Caco-2 (cell line): ENCODE measurements at regions not wholly inside any gene's neighbourhood (a gene's known extent, or its start where the extent isn't known, plus 50 kb on each side); places are given as distances from the start of the nearest gene placed in this dataset.

Experiments
- BruUV-seq: library from RNA; stranded (reverse); fragments of 400-500 nt; replicated peaks from 2 replicates; lab custom pipeline; 2021; lab: Mats Ljungman, UMichigan
- CTCF ChIA-PET: fragments of 300-600 bp; sonication (Branson Sonifier 250); formaldehyde crosslinking; loops from one replicate; lab custom pipeline; 2022; ENCODE audit warnings: antibody characterized with exemption; lab: Charles Lee
- POLR2A ChIA-PET: fragments of 300-600 bp; sonication (Branson Sonifier 250); formaldehyde crosslinking; loops from one replicate; lab custom pipeline; 2022; ENCODE audit warnings: antibody characterized with exemption; lab: Charles Lee
- DNase-seq, 2 experiments: peaks; one replicate each; pipeline versions ENCODE4 v3.0.0 to v3.0.0-alpha.2; 2020 to 2022
- H3K27me3 ChIP-seq: replicated peaks from 2 replicates; pipeline ENCODE4 v1.6.0; 2011; ENCODE audit warnings: low read length; ENCODE audit not compliant: control insufficient read depth, insufficient read depth
- H3K36me3 ChIP-seq: 2 replicates; pipeline ENCODE4 v1.5.1; 2011; ENCODE audit warnings: low read length; ENCODE audit not compliant: control insufficient read depth, insufficient read depth
- H3K4me1 ChIP-seq: fragments of 250-450 bp; sonication (Bioruptor Pico); 2 replicates; pipeline ENCODE4 v1.5.1; 2020; ENCODE audit warnings: mild to moderate bottlenecking
- H3K4me3 ChIP-seq: 2 replicates; pipeline ENCODE4 v1.5.1; 2011; ENCODE audit warnings: low read depth, mild to moderate bottlenecking, control low read depth, low read length
- H3K9me3 ChIP-seq: fragments of 250-450 bp; sonication (Bioruptor Pico); 2 replicates; pipeline ENCODE4 v1.5.1; 2020; ENCODE audit warnings: mild to moderate bottlenecking, moderate library complexity
- H3K27ac Mint-ChIP-seq: one replicate; pipeline ENCODE4 v1.8.0; 2022; ENCODE audit warnings: mixed read lengths; ENCODE audit not compliant: unreplicated experiment
- H3K27me3 Mint-ChIP-seq: one replicate; pipeline ENCODE4 v1.8.0; 2022; ENCODE audit warnings: mixed read lengths; ENCODE audit not compliant: insufficient read depth, unreplicated experiment
- H3K36me3 Mint-ChIP-seq: one replicate; pipeline ENCODE4 v1.8.0; 2022; ENCODE audit warnings: mild to moderate bottlenecking, mixed read lengths; ENCODE audit not compliant: insufficient read depth, unreplicated experiment
- H3K4me1 Mint-ChIP-seq: one replicate; pipeline ENCODE4 v1.8.0; 2022; ENCODE audit warnings: low read depth, mixed read lengths; ENCODE audit not compliant: unreplicated experiment
- H3K4me3 Mint-ChIP-seq: one replicate; pipeline ENCODE4 v1.8.0; 2022; ENCODE audit warnings: mild to moderate bottlenecking, moderate library complexity, mixed read lengths; ENCODE audit not compliant: unreplicated experiment
- H3K9me3 Mint-ChIP-seq: one replicate; pipeline ENCODE4 v1.8.0; 2022; ENCODE audit warnings: mixed read lengths; ENCODE audit not compliant: unreplicated experiment
- CTCF ChIP-seq, 2 experiments: fragments of 200-600 bp in 1 of 2; IDR thresholded peaks; 1 replicate in 1 of 2; 2 replicates in 1 of 2; pipeline versions ENCODE4 v1.5.1 to v1.8.0; 2011 to 2022; ENCODE audit warnings: antibody characterized with exemption in 1 of 2, control low read depth in 1 of 2, inconsistent platforms in 1 of 2, low read depth in 1 of 2, low read length in 1 of 2, mild to moderate bottlenecking in 1 of 2, moderate library complexity in 1 of 2; ENCODE audit not compliant: insufficient read depth in 1 of 2, severe bottlenecking in 1 of 2, unreplicated experiment in 1 of 2
- intact Hi-C: fragments of 100-400 bp; cut with micrococcal nuclease; formaldehyde crosslinking; loops from one replicate; pipeline ENCODE4 v1.10.0; 2022; ENCODE audit not compliant: unreplicated experiment

GRCh38 chr4:137468836-137469235 lies 63.5 kb downstream of the PCDH18 start:
- Mint-ChIP-seq H3K9me3 (peaks cover 1% of the 10 kb centered on the region), H3K36me3 (no peaks in the 10 kb centered on the region), H3K27me3 (no peaks in the 10 kb centered on the region), H3K27ac (no peak overlapping the region), H3K4me3 (no peak overlapping the region), H3K4me1 (no peaks in the 10 kb centered on the region)
- ChIA-PET POLR2A (no interaction called here), CTCF (no interaction called here)
- DNase-seq, result no peak
- no TSS peak for BruUV-seq
- H3K4me3 ChIP-seq, result no peak overlapping the region
- H3K4me1 ChIP-seq, result no peaks in the 10 kb centered on the region
- intact Hi-C loops, result no loop called here
- H3K36me3 ChIP-seq, result no peaks in the 10 kb centered on the region
- TF ChIP-seq CTCF (IDR thresholded peaks at IDR 0.05; ENCODE audit: insufficient read depth in 1 of 2, low read depth in 1 of 2, low read length in 1 of 2, severe bottlenecking in 1 of 2, unreplicated experiment in 1 of 2), result no peak
- H3K27me3 ChIP-seq, result no peaks in the 10 kb centered on the region
- no peaks in the 10 kb centered on the region for H3K9me3 ChIP-seq

- ChIA-PET CTCF (no interaction called here), POLR2A (no interaction called here)
Measured at GRCh38 chr4:137467537-137467936, 64.8 kb downstream of the PCDH18 start.

GRCh38 chr4:137463377-137464003 lies 68.8 kb downstream of the PCDH18 start:
- DNase-seq, result no peak
- H3K27me3 ChIP-seq, result no peaks in the 10 kb centered on the region
- H3K4me3 Mint-ChIP-seq, result no peak overlapping the region
- H3K9me3 ChIP-seq, result no peaks in the 10 kb centered on the region
- H3K4me1 ChIP-seq, result no peaks in the 10 kb centered on the region
- H3K4me1 Mint-ChIP-seq, result peaks cover 6% of the 10 kb centered on the region
- ChIA-PET POLR2A (no interaction called here), CTCF (no interaction called here)
- no peaks in the 10 kb centered on the region for H3K36me3 ChIP-seq
- no peaks in the 10 kb centered on the region for H3K27me3 Mint-ChIP-seq
- intact Hi-C loops, result no loop called here
- H3K36me3 Mint-ChIP-seq, result no peaks in the 10 kb centered on the region
- H3K9me3 Mint-ChIP-seq, result peaks cover 12% of the 10 kb centered on the region
- no peak for TF ChIP-seq CTCF (IDR thresholded peaks at IDR 0.05; ENCODE audit: insufficient read depth in 1 of 2, low read depth in 1 of 2, low read length in 1 of 2, severe bottlenecking in 1 of 2, unreplicated experiment in 1 of 2)
- BruUV-seq, result no TSS peak
- H3K27ac Mint-ChIP-seq, result no peak overlapping the region
- no peak overlapping the region for H3K4me3 ChIP-seq

More at GRCh38 chr4:137467537-137467936, 64.8 kb downstream of the PCDH18 start:
- H3K9me3 ChIP-seq, result no peaks in the 10 kb centered on the region
- no peaks in the 10 kb centered on the region for H3K27me3 ChIP-seq
- BruUV-seq, result no TSS peak
- H3K4me3 ChIP-seq, result no peak overlapping the region
- Mint-ChIP-seq H3K4me1 (peaks cover 6% of the 10 kb centered on the region), H3K27me3 (no peaks in the 10 kb centered on the region), H3K9me3 (peaks cover 12% of the 10 kb centered on the region), H3K4me3 (no peak overlapping the region), H3K36me3 (no peaks in the 10 kb centered on the region), H3K27ac (no peak overlapping the region)
- intact Hi-C loops, result no loop called here
- no peak for TF ChIP-seq CTCF (IDR thresholded peaks at IDR 0.05; ENCODE audit: insufficient read depth in 1 of 2, low read depth in 1 of 2, low read length in 1 of 2, severe bottlenecking in 1 of 2, unreplicated experiment in 1 of 2)
- DNase-seq, result no peak
- H3K4me1 ChIP-seq, result no peaks in the 10 kb centered on the region
- no peaks in the 10 kb centered on the region for H3K36me3 ChIP-seq
